NB4 (cell line): ENCODE measurements at regions not wholly inside any gene's neighbourhood (a gene's known extent, or its start where the extent isn't known, plus 50 kb on each side); places are given as distances from the start of the nearest gene placed in this dataset.
"Not testable (repeated sequence)": the region's sequence is repeated elsewhere in the genome, so short reads cannot be mapped to it uniquely, and the experiment has no call there.

Source experiments
- DNase-seq: peaks from one replicate; pipeline ENCODE4 v3.0.0; 2010; ENCODE audit warnings: low read depth
- H3K4me3 ChIP-seq: one replicate; pipeline ENCODE4 v1.5.1; 2011; ENCODE audit warnings: mild to moderate bottlenecking, low read depth, low read length, moderate library complexity
- CTCF ChIP-seq: IDR thresholded peaks from one replicate; pipeline ENCODE4 v1.5.1; 2012; ENCODE audit warnings: low read depth, low read length
- MAX ChIP-seq: IDR thresholded peaks from 2 replicates; pipeline ENCODE4 v1.6.1; 2011; ENCODE audit warnings: low read depth, low read length
- MYC ChIP-seq: IDR thresholded peaks from 2 replicates; pipeline ENCODE4 v1.6.1; 2011; ENCODE audit warnings: low read depth, low read length
- POLR2A ChIP-seq: IDR thresholded peaks from 2 replicates; pipeline ENCODE4 v1.6.1; 2011; ENCODE audit warnings: mild to moderate bottlenecking; ENCODE audit not compliant: insufficient read length; ENCODE audit errors: extremely low read depth

- no peak overlapping the region for H3K4me3 ChIP-seq
- no peak for DNase-seq
- TF ChIP-seq MAX (no peak), POLR2A (no peak), MYC (no peak), CTCF (no peak)
Observed at GRCh38 chr3:145671121-145671520, 489.9 kb downstream of the PLOD2 start.

GRCh38 chr3:145673838-145674237, 487.1 kb downstream of the PLOD2 start:
- H3K4me3 ChIP-seq, result no peak overlapping the region
- TF ChIP-seq MAX, result no peak
- TF ChIP-seq CTCF, result no peak
- TF ChIP-seq POLR2A, result no peak
- no peak for DNase-seq

GRCh38 chr3:145678401-145678800, 482.6 kb downstream of the PLOD2 start:
- no peak for DNase-seq
- no peak overlapping the region for H3K4me3 ChIP-seq
- TF ChIP-seq MYC (no peak), POLR2A (no peak), CTCF (no peak), MAX (no peak)

GRCh38 chr3:145681181-145681580, 479.8 kb downstream of the PLOD2 start:
- H3K4me3 ChIP-seq, result no peak overlapping the region
- TF ChIP-seq MAX (no peak), CTCF (no peak)
- no peak for DNase-seq

GRCh38 chr3:145687978-145688377, 473.0 kb downstream of the PLOD2 start:
- DNase-seq, H3K4me3 ChIP-seq: not testable (repeated sequence)

GRCh38 chr3:145692751-145693150, 468.2 kb downstream of the PLOD2 start:
- DNase-seq, result no peak
- no peak overlapping the region for H3K4me3 ChIP-seq
- TF ChIP-seq MYC (no peak), CTCF (no peak), MAX (no peak), POLR2A (no peak)
